22Rv1 (cell line): ENCODE measurements at regions not wholly inside any gene's neighbourhood (a gene's known extent, or its start where the extent isn't known, plus 50 kb on each side); places are given as distances from the start of the nearest gene placed in this dataset.

ENCODE experiments used
- ZFX ChIP-seq: fragments of 450-650 bp; IDR thresholded peaks from 2 replicates; pipeline ENCODE4 v1.6.1; 2017; ENCODE audit warnings: antibody characterized with exemption, borderline replicate concordance
- TF ChIP-seq, protein P1 (sequence below): fragments of 450-650 bp; IDR thresholded peaks from 2 replicates; pipeline ENCODE4 v1.5.1; 2017; ENCODE audit warnings: mild to moderate bottlenecking

DNA sequence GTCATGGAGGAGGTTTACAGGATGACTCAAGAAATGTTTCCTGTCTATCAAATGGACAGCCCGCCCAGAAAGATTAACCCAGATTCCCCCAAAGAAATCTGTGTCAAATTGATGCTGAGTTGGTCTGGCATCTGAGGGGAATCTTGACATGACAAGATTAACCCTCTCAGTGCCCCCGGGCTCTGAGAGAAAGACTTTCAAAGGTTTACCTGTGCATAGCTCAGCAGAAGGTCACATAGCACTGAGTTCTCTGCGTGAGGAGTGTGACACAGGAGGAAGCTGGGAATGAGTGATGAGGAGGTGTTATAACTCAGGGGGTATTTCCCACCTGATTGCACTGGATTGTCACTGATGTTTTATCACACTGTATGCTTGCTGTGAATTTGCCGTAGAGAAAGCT lies 601.2 kb downstream of the DHX35 start:
- TF ChIP-seq, protein P1, sequence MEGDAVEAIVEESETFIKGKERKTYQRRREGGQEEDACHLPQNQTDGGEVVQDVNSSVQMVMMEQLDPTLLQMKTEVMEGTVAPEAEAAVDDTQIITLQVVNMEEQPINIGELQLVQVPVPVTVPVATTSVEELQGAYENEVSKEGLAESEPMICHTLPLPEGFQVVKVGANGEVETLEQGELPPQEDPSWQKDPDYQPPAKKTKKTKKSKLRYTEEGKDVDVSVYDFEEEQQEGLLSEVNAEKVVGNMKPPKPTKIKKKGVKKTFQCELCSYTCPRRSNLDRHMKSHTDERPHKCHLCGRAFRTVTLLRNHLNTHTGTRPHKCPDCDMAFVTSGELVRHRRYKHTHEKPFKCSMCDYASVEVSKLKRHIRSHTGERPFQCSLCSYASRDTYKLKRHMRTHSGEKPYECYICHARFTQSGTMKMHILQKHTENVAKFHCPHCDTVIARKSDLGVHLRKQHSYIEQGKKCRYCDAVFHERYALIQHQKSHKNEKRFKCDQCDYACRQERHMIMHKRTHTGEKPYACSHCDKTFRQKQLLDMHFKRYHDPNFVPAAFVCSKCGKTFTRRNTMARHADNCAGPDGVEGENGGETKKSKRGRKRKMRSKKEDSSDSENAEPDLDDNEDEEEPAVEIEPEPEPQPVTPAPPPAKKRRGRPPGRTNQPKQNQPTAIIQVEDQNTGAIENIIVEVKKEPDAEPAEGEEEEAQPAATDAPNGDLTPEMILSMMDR, result no peak
- no peak for TF ChIP-seq ZFX
